HT-29 (cell line): ENCODE measurements at regions not wholly inside any gene's neighbourhood (a gene's known extent, or its start where the extent isn't known, plus 50 kb on each side); places are given as distances from the start of the nearest gene placed in this dataset.
"Not testable (repeated sequence)": the region's sequence is repeated elsewhere in the genome, so short reads cannot be mapped to it uniquely, and the experiment has no call there.

Source experiments
- DNase-seq: peaks from one replicate; pipeline ENCODE4 v3.0.0-alpha.2; 2015; ENCODE audit warnings: low spot score

DNA sequence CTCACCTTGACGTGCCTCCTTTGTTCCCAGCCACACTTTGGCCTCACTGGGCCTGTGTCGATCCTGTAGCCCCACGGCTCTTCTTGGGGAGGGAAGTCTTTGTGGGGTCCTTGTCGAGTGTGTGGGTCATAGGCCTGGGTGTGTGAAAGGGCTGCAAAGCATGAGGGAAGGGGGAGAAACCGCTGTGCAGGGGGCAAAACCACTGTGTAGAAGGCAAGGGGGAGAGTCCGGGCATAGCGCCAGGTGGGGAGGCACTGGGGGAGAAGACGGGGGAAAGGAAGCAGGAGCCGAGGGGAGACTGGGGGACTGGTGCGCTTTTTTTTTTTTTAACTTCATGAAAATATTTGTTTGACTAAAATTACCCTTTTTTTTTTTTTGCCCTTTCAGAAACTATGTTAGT, 65.1 kb upstream of the RASD2 start:
- no peak for DNase-seq

DNA sequence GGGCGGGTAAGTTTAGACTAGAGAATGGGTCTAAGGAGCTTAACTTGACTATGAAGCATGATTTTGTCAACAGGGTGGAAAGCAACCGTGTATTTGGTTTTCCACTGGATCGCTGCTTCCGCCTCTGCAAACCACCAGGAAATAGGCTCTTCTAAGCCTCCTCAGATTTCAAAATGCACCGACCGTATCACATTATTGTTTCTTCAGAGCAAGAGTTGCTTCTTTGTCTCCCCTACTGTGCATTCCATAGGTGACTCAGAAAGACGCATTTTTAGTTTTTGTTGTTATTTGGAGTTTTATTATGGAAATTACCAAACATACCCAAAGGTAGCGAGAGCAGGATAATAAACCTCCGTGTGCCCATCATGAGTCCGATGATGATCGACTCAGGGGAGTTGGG, 64.3 kb upstream of the RASD2 start:
- no peak for DNase-seq

DNA sequence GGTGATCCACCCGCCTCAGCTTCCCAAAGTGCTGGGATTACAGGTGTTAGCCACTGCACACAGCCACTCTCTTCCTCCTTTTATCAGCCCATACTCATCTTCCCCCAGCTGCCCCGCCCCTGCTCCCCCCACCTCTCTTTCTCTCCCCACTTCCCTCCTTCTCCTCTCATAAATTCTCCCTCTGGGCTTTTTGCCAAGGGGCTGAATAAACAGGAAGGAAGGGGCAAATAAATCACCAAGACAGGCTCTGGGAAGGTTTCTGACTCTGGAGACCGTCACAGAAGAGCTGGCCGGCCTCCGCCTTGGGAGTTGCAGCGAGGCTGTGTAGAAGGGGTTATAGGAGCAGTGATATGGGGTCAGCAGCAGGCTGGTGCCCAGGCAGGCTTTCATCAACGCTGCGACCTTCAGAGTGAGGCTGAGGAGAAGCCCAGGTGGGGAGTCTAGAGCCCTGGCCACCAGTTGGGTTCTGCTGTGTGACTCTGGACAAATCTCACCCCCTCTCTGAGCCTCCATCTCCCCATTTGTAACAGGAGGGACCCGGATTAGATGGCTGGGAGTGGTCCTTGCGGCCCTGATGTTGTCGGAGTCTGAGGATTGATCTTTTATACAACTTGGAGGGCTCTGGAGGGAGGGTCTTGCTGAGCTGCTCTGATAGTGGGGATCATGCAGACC, 62.6 kb upstream of the RASD2 start:
- peak; percentile 86 for DNase-seq

DNA sequence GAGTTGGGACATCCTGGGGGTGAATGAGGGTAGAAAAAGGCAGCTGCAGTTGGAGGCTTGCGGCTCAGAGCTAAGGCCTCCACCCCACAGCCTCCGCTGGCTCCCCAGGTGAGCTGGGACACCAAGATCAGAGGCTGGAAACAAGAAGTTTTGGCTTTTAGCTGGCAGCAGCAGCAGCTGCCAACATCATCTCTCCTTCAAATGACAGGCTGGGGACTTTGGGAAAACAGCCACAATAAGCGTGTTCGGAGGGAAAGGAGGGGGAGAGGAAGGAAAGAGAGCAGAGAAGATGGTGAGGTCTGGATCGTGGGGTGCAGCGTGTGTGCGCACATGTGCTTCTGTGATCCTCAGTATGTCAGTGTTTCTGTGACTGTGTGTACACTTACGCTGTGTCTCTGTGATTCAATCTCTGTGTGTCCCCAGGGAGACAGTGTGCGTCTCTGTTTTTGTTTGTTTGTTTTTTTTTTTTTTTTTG, 62.0 kb upstream of the RASD2 start:
- DNase-seq = no peak

DNA sequence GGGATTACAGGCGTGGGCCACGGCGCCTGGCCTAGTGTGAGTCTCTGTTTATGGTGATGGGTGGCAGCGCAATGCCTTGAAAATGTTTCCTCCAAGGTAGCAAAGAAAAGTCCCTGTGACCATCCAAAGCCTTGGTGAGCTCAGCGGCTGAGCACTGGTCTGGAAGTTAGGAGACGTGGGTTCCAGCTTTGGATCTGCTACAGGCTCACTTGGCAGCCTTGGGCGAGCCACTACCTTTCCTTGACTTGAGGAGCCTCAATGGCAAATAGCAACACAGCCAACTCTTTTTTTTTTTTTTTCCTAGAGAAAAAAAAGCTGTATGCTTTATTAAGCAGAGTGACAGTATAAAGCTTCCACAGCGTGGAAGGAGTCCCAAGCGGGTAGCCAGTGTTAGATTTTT, 61.3 kb upstream of the RASD2 start:
- no peak for DNase-seq

DNA sequence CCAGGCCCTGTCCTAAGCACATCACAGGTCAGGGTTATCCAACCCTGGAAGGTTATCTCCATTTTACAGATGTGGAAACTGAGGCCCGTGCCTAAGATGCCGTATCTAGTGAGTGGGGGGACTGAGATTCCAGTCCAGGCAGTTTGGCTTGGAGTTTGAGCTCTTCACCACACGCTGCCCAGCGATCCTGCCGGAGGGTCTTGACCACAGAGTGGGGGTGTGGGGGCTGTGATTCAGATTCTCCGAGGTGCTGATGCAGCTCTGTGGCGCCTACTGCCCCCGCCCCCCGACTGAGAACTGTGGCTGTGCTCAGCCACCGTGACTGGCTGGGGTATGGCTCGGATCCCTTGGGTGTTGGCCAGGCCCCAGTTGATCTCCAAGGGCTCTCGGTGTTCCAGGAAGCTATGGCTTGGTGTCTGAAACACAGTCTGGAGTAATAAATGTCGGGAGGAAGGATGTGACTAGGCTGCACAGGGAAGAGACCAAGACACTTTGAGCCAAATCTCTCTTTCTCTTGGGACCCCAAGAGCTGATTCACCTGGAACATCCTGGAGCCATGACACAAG, 60.6 kb upstream of the RASD2 start:
- DNase-seq = no peak

DNA sequence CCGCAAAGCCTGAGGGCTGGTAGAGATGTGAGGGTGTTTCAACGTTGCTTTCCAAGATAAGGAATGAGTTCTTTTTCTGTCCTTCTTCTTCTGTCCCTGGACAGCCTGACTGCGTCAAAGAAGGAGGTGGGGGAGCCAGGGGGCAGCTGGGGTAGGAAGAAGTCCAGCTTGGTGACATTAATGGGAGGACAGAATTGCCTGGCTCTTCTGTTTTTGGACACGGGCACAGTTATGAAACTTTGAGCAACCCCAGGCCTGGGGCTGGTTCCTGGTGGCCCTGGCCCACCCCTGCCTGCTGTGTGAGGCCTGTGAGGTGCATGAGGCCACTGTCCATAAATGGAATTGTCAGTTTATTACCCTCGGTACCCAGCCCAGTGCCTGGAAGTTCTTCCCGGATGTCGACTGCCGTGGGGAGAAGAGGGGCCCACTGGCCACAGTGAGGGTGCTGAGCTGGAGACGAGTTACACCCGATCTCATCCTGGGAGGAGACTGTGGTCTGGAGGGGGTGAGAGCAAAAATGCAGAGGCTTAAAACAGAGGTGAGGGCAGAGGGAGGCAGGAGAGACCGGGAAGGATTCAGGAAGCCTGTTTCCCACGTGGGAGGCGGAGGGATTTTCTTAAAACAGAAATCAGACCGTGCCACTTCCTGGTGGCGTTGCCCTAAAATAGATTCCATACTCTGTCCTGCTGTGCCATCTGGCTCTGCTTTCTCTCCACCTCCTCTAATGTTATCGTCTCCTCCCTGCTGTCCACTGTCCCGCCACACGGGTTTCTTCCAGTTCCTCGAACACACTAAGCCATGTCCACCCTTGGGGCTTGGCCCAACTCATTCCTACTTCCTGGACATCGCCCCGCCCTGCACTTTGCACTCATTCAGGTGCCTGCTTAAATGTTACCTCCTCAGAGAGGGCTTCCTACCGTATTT, 59.7 kb upstream of the RASD2 start:
- DNase-seq = peak; percentile 48

DNA sequence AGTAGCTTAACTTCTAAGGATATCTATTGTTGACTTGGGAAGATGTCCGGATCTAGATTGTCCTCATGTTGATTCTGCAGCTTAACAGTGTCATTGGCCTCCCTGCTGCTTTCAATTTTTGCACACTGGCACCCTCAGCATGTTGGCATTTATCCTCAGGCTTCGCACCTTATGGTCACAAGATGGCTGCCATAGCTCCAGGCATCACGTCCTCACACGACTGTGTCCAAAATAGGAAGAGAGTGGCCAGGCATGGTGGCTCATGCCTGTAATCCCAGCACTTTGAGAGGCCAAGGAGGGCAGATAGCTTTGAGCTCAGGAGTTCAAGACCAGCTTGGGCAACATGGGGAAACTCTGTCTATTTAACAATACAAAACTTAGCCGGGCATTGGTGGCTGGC, 58.3 kb upstream of the RASD2 start:
- no peak for DNase-seq

DNA sequence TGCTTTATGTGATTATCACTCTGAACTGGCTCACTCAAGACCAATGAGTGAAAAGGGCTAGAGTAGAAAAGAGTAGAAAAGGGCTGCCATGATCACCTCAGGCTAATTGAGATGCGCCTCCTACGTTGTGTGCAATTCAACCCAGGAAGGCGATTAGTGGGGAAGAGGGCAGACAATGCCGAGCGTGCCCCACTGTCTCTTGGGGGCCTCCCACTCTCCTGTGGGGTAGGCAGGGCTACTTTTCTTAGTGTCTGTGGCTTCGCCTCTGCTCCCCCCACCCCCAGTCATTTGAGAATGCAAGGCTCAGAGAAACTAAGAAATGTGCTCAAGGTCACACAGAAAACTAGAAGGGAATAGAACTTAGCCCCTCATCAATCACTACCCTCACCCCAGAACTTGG, 57.7 kb upstream of the RASD2 start:
- DNase-seq = no peak

DNA sequence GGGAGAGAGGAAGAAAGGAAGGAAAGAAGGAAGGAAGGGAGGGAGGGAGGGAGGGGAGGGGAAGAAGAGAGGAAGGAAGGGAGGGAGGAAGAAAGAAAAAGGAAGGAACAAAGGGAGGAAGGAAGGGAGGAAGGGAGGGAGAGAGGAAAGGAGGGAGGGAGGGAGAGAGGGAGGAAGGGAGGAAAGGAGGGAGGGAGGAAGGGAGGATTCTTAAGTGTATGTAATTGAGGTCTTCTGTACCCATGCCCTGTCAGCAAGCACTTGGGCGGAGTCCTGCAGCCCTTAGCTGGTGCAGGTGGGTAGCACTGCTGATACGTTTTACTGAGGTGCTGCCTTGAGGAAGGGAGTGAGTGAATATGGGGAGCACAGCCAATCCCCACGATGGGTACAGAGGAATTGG, 56.9 kb upstream of the RASD2 start:
- no peak for DNase-seq

DNA sequence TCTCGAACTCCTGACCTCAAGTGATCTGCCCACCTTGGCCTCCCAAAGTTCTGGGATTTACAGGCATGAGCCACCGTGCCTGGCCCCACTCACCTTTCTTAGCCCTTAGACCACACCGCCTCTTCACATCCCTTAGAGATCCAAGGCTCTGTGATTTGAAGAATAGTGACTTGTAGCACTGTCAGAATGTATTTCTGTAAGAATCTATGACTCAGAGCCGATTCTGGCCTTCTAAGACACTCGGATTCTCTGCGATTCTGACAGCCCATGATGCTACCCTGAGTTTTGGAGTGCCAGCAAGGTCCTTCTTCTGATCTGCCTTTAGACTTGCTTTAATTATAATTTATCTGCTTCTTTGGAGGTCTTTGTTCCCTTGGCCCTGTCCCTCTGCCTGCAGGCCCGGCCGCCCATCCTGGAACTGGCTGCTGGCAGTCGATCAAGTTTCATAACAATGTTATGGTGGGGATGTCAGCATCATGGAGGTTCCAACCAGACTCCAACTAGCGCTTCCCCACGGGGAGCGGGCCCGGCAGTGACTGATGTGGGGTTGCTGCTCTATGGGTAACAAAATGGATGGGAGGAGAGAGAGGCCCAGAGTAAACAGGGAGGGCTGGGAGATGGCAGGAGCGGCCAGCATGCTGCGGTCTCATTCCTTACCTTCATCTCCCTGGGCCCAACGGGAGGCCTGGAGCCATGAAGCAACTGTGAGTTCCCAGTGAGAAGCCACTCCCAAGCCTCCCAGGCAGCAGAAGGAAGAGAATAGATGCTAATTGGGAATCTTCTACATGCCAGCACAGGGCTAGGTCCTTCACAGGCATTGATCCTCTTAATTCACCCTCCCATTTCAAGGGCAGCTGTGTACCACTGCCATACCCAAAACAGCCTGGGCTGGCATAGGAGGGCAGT, 55.7 kb upstream of the RASD2 start:
- no peak for DNase-seq

DNA sequence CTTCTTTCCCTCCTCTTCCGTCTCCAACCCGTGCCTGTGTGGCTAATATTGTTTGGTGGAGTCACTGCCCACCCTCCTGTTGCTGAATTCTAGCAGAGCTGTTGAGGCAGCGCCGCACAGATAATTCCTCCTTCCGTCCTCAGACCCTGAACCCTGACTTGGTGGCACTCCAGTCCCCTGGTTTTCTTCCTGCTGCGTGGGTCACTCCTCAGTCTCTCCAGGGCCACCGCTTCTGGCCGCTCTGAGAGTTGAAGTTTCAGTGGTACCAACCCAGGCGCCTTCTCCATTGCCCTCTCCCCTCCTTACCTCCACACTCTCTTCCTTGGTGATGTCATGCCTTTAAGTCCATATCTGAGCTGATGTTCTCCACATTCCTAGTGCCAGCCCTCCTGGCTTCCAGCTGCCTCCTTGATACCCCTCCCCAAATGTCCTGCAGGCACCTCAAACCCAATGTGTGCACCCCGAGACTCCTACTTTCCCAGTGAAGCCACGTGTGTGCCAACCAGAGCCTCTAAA, 54.5 kb upstream of the RASD2 start:
- no peak for DNase-seq

DNA sequence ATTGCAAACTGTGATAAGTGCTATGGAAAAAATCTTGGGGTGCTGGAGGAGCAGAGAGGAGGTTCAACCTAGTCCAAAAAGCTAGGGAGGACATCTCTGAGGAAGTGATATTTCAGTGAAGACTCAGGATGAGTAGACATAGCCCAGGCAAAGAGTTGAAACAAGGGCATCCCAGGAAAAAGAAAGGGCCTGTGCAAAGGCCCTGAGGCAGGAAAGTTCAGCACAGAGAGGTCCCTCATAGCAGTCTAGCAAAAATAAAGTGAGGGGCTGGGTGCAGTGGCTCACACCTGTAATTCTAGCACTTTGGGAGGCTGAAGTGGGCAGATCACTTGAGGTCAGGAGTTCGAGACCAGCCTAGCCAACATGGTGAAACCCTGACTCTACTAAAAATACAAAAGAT, 53.0 kb upstream of the RASD2 start:
- not testable (repeated sequence) for DNase-seq

DNA sequence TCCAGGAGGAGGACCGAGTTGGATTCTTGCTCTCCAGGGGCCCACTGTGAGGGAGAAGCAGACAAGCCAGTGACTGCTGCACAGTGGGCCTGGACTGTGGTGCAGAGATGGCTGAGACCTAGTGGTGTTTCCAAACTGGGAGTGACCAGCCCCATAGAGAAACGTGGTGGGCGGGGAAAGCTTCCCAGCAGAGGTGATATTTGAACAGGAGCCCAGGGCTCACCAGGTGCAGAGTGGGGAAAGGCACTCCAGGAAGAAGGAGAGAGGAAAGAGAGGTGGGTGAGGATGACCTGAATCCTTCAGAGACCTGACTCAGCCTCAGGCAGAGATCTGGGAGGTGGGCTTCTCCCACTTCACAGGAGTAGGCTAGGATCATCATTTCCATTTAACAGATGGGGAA, 52.1 kb upstream of the RASD2 start:
- DNase-seq = no peak

DNA sequence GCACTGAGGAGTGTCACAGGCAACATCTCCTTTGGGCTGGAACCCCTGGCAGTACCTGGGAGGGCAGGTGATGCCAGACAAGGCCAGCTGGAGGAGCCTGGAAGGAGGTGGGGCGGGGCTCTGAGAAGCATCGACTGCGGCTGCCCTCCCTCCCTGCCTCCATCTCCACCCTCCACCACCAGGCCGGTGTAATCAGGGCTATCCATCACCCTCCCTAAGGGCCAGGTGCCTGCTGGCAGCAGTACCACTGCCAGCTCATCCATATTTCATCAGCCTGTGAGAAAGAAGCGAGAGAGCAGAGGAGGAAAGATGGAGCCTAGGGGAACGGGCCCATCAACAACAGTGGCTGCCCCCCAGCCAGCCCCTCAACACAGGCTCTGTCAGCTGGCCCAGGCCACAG, 51.4 kb upstream of the RASD2 start:
- no peak for DNase-seq
